Omental fat pad (tissue), 3 donors: ENCODE measurements at regions not wholly inside any gene's neighbourhood (a gene's known extent, or its start where the extent isn't known, plus 50 kb on each side); places are given as distances from the start of the nearest gene placed in this dataset.
"Not testable (repeated sequence)": the region's sequence is repeated elsewhere in the genome, so short reads cannot be mapped to it uniquely, and the experiment has no call there.

ENCODE experiments used
- ATAC-seq: fragments of 150-250 bp; one replicate; pipeline ENCODE4 v1.9.1; 2016; ENCODE audit warnings: mild to moderate bottlenecking, moderate library complexity; ENCODE audit not compliant: low FRiP score
- DNase-seq: peaks from one replicate; pipeline ENCODE4 v3.0.0-alpha.2; 2019; ENCODE audit warnings: low spot score
- TF ChIP-seq, protein P1 (sequence below), 3 donors: fragments of 450-650 bp; IDR thresholded peaks; one replicate each; pipeline ENCODE4 v1.5.1; 2016 to 2017; ENCODE audit warnings: antibody characterized with exemption in 3 of 3, mild to moderate bottlenecking in 3 of 3, moderate library complexity in 2 of 3

DNA sequence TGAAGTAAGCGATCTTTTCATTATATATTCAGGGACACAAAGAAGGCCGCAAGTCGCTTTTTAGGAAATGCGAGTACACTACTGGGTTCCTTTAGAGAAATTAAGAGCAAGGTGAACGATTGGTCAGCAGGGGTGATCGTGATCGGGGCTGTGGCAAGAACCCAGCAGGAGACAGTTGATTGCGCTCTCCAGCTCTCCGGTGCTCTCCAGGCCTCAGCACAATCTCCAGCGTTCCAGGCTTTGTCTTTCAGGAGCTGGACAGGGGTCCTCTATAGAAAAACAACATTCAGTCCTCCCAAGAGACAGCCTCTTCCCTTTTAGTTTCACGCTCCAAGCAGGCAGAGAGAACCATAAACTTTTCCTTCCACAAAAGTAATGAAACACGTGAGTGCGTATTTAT lies 170.5 kb upstream of the KLF6 start:
- ATAC-seq: no peak
- no peak for DNase-seq
- TF ChIP-seq, protein P1, sequence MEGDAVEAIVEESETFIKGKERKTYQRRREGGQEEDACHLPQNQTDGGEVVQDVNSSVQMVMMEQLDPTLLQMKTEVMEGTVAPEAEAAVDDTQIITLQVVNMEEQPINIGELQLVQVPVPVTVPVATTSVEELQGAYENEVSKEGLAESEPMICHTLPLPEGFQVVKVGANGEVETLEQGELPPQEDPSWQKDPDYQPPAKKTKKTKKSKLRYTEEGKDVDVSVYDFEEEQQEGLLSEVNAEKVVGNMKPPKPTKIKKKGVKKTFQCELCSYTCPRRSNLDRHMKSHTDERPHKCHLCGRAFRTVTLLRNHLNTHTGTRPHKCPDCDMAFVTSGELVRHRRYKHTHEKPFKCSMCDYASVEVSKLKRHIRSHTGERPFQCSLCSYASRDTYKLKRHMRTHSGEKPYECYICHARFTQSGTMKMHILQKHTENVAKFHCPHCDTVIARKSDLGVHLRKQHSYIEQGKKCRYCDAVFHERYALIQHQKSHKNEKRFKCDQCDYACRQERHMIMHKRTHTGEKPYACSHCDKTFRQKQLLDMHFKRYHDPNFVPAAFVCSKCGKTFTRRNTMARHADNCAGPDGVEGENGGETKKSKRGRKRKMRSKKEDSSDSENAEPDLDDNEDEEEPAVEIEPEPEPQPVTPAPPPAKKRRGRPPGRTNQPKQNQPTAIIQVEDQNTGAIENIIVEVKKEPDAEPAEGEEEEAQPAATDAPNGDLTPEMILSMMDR (IDR thresholded peaks at IDR 0.05): no peak

DNA sequence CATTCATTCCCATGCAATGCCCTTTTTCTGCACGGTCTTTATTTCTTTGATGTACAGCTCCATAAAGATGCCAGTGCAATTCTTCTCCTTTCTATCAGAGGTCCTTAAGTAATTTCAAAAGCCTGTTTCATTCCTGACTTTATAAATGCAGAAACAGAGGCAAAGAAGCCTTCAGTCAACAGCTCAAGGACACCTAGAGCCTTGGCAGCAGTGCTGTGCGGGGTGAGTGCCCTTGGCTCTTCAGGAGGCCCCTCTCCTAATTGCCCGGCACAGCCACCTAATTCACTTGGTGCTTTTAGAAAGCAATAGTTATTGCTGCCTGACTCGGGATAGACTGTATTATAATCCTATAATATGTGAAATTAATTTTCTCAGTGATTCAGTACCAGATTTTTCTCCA lies 169.6 kb upstream of the KLF6 start:
- ATAC-seq (no peak), DNase-seq (no peak)
- TF ChIP-seq, protein P1 (IDR thresholded peaks at IDR 0.05): no peak

DNA sequence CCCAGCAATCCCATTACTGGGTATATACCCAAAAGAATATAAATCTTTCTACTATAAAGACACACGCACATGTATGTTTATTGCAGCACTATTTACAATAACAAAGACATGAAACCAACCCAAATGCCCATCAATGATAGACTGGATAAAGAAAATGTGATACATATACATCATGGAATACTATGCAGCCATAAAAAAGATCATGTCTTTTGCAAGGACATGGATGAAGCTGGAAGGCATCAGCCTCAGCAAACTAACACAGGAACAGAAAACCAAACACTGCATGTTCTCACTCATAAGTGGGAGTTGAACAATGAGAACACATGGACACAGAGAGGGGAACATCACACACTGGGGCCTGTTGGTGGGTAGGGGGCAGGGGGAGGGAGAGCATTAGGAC lies 169.0 kb upstream of the KLF6 start:
- not testable (repeated sequence) for DNase-seq, ATAC-seq

DNA sequence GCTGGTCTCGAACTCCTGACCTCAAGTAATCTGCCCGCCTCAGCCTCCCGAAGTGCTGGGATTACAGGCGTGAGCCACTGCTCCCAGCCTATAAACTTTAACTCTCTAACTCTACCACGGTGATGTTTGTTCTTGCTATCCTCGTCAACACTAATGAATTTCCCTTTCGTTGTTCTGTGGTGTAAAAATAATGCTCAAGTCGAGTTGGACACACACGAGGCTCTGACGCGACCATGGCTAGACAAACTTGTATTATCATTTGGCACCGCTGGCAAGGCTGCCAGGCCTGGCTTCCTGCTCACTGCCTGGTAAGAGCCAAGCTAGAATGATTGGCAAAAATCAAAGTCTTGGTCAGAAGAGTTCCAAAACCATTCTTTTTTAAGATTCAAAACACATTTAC lies 167.0 kb upstream of the KLF6 start:
- ATAC-seq (no peak), DNase-seq (no peak)
- TF ChIP-seq, protein P1 (IDR thresholded peaks at IDR 0.05): no peak

DNA sequence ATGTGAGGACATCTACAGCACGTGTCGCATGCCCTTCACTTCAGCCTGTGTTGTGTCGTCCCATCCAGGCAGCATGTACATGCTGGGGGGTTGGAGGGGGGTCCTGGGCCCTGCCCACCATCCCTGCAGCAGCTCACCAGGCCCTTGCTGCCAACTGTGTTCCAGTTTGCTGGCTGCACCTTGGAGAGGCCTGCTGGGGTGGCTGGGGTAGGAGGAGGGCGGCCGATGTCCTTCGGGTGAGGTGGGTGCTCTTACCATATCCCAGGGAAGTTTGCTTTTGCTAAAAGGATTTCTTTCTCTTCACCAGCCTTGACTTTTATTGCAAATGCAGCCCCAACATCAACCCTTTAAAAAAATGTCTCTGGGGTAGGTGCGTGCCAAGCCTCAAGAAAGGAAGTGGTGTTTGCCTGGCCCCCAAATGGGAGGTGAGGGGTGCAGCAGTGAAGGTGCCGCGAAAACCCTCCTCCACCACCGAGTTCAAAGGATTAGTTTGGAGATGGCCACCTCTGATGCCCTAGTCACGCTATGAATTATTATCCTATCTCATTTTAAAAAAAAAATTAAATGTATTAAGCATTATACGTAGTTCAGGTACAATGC lies 165.8 kb upstream of the KLF6 start:
- TF ChIP-seq, protein P1 (IDR thresholded peaks at IDR 0.05): no peak
- DNase-seq (no peak), ATAC-seq (no peak)

DNA sequence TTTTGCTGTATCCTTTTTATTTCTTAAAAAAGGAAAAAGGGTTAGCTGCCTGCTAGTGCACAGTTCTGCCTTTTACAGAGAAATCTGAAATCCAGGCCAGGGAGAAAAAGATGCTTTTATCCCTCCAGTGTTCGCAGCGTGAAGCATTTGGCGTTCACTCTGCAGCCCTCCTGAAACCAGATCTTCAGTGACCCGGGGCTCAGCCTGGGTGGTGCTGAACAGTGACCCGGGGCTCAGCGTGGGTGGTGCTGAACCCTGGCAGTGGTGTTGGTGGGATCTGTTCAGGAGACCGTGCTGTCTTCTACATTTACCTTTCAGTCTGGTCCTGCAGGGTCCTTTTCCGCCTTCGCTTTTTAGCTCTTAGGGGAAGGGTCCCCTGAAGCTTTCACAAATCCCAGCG lies 164.7 kb upstream of the KLF6 start:
- TF ChIP-seq, protein P1 (IDR thresholded peaks at IDR 0.05): no peak
- ATAC-seq (no peak), DNase-seq (no peak)

DNA sequence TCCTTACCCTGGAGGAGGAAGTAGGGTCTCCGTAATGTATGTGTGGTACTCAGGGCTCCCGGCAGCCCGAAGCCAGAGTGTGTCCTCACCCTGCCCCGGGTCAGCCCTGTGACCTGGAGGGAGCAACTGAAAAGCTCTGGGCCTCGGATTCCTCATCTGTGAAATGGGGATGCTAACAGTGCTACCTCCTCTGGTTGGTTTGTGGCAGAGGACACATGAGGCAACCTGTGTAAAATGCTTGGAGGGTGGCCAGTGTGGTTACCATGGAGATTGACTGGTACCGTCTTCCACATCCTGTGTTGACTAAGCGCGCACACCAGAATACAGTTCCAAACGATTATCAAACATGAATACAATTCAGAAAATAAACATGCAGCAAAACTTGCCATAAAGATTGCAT lies 163.8 kb upstream of the KLF6 start:
- ATAC-seq (no peak), DNase-seq (no peak)
- TF ChIP-seq, protein P1 (IDR thresholded peaks at IDR 0.05): no peak
